ENCODE measurements at regions not wholly inside any gene's neighbourhood (a gene's known extent, or its start where the extent isn't known, plus 50 kb on each side); places are given as distances from the start of the nearest gene placed in this dataset.
"Not testable (repeated sequence)": the region's sequence is repeated elsewhere in the genome, so short reads cannot be mapped to it uniquely, and the experiment has no call there.

DNA sequence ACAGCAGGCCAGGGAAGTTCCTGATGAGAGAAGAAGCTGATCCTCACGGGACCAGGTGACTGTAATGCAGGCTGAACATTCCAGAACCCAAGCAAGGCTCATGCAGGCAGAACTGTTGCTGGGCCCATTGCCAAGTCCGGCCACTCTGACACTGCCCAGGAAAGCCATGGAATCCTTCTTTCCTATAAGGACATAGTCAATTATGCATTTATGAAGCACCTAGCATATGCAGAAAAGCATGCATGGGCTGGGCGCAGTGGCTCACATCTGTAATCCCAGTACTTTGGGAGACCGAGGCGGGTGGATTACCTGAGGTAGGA, 83.7 kb upstream of the SLC1A3 start:
- no peak for DNase-seq (ENCODE audit: low read depth in 1 of 2, low spot score in 1 of 2)

DNA sequence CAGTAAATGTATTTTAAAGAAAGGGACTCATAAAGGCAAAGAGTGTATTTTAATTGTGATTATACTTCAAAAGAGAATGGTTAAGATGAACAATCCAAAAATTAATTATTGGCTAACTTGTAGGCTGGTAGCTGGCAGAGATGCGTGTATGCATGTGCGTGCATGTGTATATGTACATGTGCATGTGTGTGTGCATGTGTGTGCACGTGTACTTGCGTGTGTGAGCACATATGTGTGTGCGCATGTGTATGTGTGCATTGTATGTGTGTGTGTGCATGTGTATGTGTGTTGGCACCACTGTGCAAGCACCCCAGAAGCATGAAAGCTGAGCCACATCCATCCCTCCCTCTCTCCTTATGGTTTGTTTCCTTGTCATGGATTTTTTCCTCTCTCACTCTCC, 83.0 kb upstream of the SLC1A3 start:
- no peak for DNase-seq (ENCODE audit: low read depth in 1 of 2, low spot score in 1 of 2)

DNA sequence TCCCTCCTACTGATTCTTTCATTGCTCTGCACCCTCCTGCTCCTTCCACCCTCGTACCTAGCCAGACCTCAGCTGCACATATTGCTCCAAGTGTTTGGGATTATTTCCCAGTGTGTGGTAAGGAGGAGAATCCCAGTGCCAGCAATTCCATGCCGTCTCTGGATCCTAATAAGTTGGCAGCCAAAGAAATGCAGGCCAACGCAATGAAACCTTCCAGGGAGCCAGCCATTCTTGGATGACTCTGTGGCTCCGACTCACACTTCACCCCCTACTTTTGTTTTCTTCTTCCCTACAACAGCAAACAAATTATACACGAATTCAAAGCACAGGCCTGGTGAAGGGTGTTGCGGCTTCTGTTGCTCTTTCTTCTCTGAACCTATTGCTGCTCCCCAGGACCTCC, 82.5 kb upstream of the SLC1A3 start:
- no peak for DNase-seq (ENCODE audit: low read depth in 1 of 2, low spot score in 1 of 2)

DNA sequence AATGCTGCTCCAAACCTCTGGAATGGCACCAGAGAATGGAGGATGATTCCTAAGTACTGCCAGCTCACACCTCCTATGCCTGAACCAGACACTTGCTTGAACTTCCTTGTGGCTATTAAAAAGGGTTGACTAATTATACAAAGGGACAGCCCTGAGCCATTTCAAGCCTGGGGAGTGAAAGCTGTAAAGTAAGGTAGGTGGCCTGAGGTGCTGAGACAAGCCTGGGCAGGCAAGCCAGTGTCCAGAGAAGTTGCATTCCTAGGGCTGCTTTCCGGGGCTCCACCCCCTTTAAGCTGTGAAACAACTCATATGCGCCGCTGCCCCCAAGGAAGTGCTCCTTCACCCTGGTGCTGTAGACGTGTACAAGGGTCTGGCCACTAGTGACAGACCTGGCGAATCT, 79.9 kb upstream of the SLC1A3 start:
- no peak for DNase-seq (ENCODE audit: low read depth in 1 of 2, low spot score in 1 of 2)

DNA sequence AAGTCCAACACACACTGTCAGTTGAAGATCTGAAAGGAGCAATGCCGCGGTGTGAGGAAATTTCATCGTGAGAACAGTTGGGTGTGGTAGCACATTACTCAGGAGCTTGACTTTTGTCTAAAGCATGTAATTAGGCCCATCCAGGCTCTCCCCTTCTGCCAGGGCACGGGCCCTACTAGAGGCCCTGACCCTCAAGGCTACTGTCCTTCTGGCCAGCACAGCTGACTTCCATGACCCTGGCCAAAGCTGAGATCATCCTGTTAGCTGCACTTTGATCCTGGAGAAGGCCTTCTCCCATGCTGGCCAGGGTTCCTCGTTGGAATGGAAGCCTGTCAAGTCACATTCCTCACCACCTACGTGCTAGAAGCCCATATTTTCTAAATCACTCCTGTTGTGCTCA, 77.8 kb upstream of the SLC1A3 start:
- no peak for DNase-seq (ENCODE audit: low read depth in 1 of 2, low spot score in 1 of 2)

DNA sequence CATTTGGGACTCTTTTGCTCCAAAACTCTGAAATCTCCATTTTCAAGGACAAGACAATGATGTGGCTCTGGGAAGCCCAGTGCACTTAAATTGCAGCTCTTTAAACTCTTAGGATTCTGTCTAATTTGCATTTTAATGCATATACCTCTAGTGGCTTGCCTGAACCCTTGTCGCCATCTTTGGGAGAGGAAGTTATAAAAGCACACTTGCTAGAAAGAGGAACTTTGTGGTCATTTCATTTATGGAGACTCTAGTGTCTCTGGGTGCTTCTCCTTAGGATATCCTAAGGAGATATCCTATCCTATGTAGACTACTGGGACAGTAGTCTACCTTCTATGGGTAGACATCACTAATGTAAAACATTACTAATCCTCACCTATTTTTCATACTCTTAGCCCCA, 77.3 kb upstream of the SLC1A3 start:
- no peak for DNase-seq (ENCODE audit: low read depth in 1 of 2, low spot score in 1 of 2)

DNA sequence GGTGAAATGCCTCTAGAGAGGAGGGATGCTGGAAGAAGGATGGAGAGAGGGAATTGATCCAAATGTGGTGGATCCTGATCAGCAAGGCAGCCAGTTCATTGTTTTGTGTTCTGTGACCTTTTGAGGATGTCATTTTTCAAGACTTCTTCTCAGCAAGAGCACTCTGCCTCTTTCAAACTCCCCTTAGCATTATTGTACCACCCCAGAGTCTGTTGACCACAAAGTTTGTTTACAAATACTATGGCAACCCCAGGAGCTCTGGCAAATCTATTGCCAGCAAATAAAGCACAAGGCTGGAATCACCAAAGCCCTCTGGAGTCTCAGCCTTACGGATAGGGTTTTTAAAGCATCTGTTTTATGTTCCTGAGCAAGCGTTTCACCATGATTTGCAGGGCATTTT, 76.2 kb upstream of the SLC1A3 start:
- no peak for DNase-seq (ENCODE audit: low read depth in 1 of 2, low spot score in 1 of 2)

DNA sequence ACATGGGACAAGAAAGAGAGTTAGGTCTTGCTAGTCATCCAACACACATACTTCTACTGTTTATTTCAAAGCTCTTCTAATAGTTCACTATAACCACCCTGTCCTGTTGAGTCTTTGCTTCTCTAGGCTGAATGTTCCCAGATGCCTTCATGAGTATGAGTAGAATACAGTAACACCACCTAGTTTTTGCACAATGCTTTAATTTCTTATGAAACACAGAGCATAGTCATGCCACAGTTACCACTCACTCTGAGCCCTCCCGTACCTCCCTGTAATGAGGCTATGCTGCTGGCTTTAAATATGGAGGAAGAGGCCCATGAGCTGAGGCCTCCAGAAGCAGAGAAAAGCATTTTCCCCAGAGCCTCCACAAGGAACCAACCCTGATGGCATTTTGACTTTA, 75.0 kb upstream of the SLC1A3 start:
- DNase-seq (ENCODE audit: low read depth in 1 of 2, low spot score in 1 of 2) = no peak

DNA sequence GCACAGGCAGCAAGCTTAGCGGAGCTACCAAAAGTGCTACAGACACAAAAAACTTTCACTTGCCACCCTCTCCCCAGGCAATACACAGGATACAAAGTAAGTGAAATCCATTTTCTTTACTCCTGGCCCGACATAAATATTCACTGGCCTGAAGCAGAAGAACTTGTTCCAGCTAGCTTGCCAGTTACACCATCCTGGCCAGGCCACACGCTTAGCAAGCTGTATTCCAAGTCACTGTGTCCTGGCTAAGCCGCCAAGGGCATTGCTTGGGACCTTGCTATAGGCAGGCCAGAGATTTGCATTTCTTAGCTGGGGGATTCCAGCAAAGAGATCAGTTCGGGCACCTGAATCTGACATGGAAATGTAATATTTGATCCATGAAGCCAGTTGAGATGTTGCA, 71.0 kb upstream of the SLC1A3 start:
- no peak for DNase-seq (ENCODE audit: low read depth in 1 of 2, low spot score in 1 of 2)

DNA sequence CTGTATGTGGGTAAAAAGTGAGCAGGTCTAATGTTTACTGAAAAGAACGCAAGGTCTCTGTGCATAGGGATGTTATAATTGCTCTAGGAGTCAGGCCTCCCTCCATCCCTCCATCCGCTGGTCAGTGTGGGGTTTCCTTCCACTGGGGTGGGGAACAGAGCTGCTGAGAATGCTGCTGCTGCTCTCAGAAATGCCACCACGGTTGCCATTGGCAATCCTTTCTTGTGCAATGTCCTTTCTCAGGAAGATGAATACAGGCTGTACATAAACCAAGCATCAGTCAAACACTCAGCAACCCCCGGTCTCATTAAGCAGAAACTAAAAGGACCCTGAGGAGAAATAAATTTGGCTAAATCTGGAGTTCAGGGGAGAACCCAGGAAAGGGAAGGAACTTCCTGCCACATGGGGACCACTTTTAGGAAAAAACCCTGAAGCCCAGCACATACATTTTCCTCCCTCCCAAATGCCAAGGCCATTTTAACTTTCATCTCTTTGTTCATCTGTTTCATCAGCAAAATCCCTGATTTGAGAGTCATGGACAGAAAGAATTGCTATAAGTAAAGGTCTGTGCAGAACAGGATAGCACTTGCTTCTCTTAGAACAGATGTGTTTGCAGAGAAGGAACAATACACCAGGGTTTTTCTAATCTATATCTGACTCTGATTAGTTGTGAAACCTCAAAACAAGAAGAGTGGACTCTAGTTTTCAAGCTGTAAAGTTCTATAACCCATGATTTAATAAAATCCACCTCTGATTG, 70.4 kb upstream of the SLC1A3 start:
- no peak for DNase-seq (ENCODE audit: low read depth in 1 of 2, low spot score in 1 of 2)

DNA sequence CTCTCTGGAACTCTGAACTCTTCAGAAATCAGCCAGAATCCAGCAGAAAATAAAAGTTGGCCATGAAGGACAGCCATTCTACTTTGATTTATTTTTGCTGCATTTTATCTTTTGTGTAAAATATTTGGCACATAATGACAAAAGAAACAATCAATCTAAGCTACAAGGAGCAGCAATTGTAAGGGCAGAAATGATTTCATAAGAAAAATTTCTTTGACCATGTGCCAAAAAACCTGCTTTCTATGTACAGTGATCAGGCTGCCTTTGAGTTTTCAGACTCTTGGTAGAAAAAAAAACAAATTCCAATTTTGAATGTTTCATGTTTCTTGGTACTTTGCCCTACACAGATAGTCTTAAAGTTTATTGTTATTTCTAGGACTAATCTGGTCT, 69.8 kb upstream of the SLC1A3 start:
- no peak for DNase-seq (ENCODE audit: low read depth in 1 of 2, low spot score in 1 of 2)

DNA sequence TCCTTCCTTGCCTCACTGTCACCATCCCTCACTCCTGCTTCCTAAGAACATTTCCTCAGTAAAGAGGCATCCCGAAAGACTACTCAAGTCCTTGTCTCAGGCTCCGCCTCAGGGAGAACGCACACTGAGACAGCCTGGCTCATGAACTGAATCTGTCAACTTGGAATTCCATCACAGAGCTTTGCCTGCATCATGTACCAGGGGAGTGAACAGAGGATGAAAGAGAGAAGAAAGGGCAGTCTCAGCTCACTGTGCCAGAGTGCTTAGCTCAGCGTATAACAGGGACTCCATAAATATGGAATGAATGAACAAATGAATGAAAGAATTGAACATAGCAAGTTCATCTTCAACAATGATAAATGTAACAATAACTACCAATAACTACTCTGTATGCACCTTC, 68.7 kb upstream of the SLC1A3 start:
- DNase-seq (ENCODE audit: low read depth in 1 of 2, low spot score in 1 of 2) = no peak

DNA sequence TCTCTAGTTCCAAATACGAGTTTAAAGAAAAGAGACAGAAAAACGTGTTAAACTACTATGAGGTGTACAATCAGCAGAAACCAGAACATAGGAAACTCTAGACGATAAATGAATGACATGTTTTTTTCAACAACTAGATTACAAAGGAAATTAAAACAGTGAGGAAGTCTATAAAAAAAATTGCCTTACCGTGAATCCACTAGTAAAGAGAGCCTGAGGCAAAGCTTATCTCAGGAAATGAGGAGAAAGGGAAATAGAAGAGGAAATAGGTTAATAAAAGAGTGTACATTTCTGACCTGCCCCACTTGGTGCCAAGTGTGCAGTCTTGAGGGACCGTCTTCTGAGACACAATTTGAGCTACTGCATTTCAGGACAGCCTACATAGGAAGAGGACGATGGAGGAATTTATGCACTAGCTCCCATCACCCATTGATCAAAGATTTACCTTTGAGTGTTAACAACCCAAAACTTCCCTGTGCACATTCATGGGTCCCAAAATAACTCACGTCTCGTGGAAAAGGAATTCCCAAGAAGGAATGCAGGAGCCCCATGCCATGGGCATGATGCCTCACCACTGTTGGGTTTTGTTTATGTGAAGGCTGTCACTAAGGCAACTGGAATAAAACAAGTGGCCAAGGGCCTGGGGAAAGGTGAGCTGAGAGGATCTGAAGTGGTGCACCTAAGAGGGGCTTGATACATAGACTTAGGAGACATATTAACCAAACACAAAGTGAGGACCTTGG, 53.6 kb upstream of the SLC1A3 start:
- DNase-seq (ENCODE audit: low read depth in 1 of 2, low spot score in 1 of 2) = no peak

DNA sequence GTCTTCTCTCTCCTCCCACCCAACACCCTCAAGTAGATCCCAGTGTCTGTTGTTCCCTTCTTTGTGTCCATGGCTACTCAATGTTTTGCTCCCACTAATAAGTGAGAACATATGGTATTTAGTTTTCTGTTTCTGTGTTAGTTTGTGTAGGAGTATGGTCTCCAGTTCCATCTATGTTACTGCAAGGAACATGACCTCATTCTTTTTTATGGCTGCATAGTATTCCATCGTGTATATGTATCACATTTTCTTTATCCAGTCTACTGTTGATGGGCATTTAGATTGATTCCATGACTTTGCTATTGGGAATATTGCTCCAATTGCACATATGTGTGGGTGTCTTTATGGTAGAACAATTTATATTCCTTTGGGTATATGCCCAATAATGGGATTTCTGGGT, 51.4 kb upstream of the SLC1A3 start:
- DNase-seq (ENCODE audit: low read depth in 1 of 2, low spot score in 1 of 2) = not testable (repeated sequence)
